ENCODE measurements at regions not wholly inside any gene's neighbourhood (a gene's known extent, or its start where the extent isn't known, plus 50 kb on each side); places are given as distances from the start of the nearest gene placed in this dataset.

GRCh38 chr5:90134892-90135291 lies 274.7 kb downstream of the CETN3 start:
- TF ChIP-seq ZNF274 (IDR thresholded peaks at IDR 0.05; ENCODE audit: low read depth, low read length) (no peak), YY1 (IDR thresholded peaks at IDR 0.05; ENCODE audit: insufficient read depth, insufficient read length) (no peak), SUZ12 (IDR thresholded peaks at IDR 0.05; ENCODE audit: extremely low read depth, insufficient read depth, insufficient read length) (no peak)

All from NT2/D1 (cell line).